Esophagus squamous epithelium (tissue), 4 donors: ENCODE measurements at regions not wholly inside any gene's neighbourhood (a gene's known extent, or its start where the extent isn't known, plus 50 kb on each side); places are given as distances from the start of the nearest gene placed in this dataset.

Source experiments
- CTCF ChIP-seq, 6 experiments: fragments of 450-650 bp in 4 of 6; fragments of 200-600 bp in 2 of 6; sonication (generic) in 2 of 6; IDR thresholded peaks; one replicate each; pipeline ENCODE4 v1.5.1; 2016 to 2019; ENCODE audit warnings: antibody characterized with exemption in 6 of 6, mild to moderate bottlenecking in 4 of 6, moderate library complexity in 4 of 6
- POLR2A ChIP-seq, 4 donors: fragments of 450-650 bp; IDR thresholded peaks; one replicate each; pipeline ENCODE4 v1.6.1; 2017; ENCODE audit warnings: antibody characterized with exemption in 4 of 4, mild to moderate bottlenecking in 4 of 4, moderate library complexity in 3 of 4

- TF ChIP-seq CTCF (IDR thresholded peaks at IDR 0.05) (no peak), POLR2A (IDR thresholded peaks at IDR 0.05) (no peak)
Observed at GRCh38 chr3:175879417-175879816, 1020.3 kb downstream of the NAALADL2 start.
